Stimulated activated CD4-positive, alpha-beta T cell treated with anti-CD3 and anti-CD28 coated beads, Interleukin-12 subunit alpha, Interleukin-12 subunit beta, amount 100 ng/mL, for 48 hours (primary cell): ENCODE measurements at regions not wholly inside any gene's neighbourhood (a gene's known extent, or its start where the extent isn't known, plus 50 kb on each side); places are given as distances from the start of the nearest gene placed in this dataset.

Experiments
- DNase-seq, 3 donors: peaks; one replicate each; pipeline ENCODE4 v3.0.0-alpha.2; 2020; ENCODE audit warnings: low read depth in 2 of 3, low spot score in 1 of 3

DNA sequence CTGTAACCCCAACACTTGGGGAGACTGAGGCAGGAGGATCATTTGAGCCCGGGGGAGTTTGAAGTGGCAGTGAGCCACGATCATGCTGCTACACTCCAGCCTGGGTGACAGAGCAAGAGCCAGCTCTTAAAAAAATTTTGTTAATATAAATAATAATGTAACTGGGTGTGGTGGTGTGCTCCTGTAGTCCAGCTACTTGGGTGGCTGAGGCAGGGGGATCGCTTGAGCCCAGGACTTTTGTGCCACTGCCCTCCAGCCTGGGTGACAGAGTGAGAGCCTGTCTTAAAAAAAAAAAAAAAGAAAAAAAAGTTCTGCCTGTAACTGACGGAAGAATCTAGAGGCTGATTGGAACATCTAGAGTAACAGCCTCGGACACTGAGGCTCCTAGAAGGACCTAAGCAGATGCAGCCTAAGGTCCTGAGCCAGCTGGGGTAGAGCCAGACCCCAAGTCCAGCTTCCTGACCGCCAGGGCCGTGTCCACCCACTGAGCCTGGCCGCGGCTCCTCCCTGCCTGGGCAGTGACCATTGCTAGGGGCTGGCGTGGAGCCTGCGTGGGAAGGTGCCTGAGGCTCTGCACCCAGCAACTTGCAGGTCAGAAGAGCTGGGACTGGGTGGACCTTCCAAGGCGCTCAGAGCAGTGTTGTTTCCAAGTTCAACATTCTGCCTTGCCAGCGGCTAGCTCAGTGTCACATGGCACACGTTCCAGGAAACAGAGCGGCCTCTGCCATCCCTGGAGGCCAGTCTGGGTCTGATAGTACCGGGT is 209.4 kb upstream of the CIBAR2 start:
- DNase-seq: no peak

DNA sequence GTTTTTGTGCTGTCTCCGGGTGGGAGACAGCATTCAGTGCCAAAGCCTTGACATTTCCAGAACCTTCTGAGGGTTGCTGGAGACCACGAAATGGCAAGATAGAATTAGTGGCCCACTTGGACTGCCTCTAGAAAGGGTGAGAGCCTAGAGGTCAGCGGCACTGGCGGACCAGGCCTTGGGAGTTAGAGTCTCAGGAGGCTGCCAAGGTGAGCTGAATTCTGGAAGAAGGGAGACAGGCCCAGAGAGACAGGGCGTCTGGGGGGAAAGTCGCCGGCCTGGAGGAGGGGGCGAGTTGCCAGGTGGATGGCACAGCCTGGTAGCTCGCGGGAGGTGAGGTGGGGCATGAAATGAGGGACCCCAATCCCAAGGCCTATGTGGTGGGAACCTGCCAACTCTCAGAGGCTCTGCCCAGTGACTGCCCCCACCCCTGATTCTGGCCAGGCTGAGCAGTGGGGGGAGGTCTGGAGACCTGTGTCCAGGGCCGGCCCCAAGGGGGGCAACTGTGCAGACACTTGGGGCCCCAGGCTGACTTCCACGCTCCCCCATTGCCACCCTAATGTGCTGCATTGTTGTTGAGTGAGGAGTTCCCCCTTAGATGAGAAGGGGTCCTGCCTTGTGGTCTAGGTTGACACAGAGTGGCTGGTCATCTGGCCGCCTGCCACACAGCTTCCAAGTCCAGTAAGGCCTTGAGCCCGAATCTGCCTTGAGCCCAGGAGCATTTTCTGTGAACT is 211.1 kb upstream of the CIBAR2 start:
- DNase-seq: no peak

DNA sequence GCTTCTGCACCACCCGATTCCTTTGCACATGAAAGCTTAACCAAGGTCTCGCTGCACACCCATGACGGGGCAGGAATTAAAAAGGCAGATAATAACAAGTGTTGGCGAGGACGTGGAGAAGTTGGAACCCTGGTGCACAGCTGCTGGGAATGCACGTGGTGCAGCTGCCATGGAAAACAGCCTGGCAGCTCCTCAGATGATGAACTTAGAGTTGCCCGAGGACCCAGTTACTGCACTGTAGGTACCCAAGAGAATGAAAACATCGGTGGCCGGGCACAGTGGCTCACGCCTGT is 211.6 kb upstream of the CIBAR2 start:
- DNase-seq: no peak

DNA sequence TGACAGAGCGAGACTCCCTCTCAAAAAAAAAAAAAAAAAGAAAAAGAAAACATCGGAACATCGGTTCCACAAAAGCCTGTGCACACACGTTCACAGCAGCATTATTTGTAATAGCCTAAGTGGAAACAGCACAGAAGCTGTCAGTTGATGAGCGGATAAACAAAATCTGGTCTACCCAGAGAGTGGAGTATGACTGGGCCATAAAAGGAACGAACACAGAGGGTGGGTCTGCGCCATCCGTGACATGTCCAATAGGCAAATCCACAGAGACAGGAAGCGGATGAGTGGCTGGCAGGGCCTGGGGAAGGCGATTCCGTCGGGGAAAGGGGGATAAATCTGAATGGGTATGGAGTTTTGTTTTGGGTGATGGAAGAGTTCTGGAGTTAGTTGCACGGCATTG is 212.2 kb upstream of the CIBAR2 start:
- DNase-seq: no peak

DNA sequence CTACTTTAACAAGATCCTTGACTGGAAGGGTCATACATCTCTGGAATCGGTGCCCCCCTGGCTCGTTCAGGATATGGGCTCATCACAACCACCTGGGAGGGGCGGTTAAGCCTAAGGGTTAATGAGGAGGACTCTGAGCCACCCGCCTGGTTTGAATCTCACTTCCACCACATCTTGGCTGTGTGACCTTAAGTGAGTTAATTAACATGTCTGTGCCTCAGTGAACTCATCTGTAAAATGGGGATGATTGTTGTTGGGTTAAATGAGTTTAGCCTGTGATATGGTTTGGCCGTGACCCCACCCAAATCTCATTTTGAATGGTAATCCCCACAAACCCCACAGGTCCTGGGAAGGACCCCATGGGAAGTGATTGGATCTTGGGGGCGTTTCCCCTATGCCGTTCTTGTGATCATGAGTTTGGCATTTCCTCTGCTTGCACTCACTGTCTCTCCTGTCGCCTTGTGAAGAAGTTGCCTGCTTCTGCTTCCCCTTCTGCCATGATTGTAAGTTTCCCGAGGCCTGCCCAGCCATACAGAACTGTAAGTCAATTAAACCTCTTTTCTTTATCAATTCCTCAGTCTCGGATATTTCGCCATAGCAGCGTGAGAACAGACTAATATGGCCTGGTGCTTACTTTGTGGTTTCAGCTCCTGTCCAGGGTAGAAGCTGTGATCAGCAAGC is 214.0 kb upstream of the CIBAR2 start:
- no peak for DNase-seq

DNA sequence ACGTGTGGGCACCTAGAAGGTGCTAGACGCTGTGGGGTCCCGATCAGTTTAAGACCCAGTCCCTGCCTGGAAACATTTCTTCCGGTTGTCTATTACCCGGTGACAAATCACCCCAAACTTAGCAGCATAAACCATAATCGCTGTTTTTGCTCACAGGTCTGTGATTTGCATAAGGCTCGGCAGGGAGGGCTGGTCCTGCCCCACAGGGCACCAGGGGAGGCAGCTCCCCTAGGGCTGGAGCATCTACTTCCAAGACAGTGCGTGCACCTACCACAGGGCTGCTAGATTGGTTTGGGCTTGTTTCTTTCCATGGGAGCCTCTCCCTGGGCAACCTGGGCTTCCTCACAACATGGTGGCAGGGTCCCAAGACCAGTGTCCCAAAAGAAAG is 214.5 kb upstream of the CIBAR2 start:
- no peak for DNase-seq

DNA sequence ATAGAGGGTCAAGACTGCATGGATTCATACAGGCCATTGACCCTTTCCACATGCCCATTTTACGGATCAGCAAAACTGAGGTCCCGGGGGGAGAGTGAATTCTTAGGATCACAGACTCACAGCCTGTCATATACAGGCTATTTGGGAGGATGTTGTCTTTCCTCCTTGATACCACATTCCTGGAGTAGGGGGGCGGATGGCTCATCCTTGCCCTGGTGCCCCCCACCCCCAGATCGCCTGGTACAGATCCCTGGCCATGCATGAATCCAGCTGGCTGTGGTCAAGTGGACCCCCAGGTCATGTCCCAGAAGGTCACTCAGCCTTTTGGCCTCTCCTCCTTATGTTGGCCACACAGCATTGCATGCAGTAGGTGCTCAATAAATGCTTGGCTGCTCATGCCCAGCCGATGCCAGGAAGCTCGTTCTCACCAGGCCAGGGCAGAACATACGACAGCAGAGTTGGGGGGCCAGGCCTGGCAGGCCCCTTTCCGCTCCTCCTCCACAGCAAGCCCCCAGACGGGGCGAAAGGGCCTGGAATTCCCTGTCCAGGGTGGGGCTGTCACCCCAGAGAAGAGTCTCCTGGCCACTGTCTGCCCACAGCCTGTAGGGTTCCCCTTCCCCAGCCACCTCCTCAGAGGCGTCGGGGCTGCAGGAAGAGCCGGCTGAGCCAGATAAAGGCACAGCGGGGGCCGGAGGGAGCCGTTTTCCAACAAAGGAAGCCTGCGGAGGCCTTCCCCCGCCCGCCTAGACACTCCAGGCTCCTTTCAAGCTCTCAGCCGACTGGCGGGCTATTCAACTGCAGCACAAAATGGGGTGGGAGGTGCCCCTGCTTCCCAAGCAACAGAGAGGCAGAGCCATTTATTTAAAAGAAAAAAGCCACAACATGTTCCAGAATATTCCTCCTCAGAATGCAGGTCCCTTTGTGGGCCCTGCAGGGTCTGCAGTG is 215.7 kb upstream of the CIBAR2 start:
- DNase-seq: no peak

DNA sequence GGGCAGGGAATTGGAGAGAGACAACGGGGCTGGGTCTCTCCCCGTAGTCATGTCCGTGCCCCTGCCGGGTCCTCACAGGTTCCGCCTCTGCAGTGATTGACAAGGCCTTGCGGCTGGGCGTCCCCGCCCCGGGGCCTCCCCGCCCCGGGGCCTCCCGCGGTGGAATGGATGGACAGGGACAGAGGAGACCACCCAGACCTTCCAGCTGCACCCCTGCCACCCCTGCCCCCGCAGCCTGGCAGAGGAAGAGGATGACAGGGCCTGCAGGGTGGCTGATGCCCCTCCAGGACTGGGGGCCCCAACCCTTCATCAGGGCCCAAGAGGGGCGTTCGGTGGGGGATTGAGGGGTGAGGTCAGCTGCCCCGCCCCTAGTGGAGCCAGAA is 216.4 kb upstream of the CIBAR2 start:
- no peak for DNase-seq

DNA sequence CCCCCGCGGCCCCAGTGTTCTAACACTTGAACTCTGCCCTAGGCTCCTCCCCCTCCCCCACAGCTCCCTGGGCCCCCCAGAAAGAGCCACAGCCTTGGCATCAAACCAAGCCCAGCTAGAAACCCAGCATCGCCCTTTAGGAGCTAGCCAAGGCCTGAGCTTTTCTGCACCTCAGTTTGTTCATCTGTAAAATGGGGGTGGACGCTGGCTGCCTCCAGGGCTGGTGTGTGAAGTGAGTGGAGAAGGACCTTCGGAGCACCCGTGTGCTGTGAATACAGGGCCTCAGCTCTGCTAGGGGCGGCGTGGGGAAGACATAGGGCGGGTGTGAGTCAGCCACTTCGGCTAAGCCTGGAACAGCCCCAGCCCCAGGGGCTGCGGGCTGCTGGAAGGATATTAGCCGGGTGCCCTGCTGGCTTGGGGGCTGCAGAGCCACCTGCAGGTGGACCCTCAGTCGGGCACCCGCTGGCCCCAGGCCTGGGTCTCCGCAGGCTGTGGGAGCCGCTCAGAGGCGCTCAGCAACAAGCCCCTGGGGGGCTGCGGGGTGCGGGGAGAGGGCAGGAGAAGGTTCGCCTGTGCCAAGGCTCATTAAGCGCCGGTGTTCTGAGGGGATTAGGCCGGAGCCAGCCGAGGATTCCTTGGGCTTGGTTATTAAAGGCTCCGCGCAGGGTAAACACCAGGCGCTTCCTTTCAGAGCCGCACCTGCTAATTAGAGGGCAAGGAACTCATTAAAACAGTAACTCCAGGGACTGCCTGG is 217.0 kb upstream of the CIBAR2 start:
- no peak for DNase-seq

DNA sequence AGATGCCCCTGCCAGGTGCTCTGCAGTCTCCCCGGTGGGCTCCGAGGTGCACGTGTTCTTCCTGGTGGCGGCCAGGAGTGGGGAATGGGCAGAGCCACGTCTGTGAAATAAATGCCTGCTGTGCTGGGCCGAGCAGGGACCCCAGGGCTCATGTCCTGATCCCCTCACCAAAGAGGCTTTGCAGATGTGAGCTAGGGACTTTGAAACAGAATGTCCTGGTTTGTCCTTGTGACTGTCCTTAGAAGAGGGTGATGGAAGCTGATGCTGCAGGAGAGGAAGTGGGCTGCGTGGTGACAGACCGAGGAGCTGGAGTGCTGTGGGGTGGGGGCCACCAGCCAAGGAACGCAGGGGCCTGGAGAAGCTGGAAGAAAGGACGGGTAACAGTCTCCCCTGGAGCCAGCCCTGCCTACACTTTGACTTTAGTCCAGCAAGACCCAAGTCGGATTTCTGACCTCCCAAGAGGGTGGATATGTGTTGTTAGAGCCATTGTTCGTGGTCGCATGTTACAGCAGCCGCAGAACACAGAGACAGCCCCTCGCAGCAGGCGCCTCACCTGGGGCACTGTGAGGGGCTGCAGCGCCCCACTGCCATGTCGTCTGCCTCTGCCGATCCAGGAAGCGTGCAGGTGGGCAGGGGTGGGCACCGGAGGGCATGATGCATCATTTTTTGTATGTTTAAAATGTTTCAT is 217.9 kb upstream of the CIBAR2 start:
- DNase-seq: no peak

DNA sequence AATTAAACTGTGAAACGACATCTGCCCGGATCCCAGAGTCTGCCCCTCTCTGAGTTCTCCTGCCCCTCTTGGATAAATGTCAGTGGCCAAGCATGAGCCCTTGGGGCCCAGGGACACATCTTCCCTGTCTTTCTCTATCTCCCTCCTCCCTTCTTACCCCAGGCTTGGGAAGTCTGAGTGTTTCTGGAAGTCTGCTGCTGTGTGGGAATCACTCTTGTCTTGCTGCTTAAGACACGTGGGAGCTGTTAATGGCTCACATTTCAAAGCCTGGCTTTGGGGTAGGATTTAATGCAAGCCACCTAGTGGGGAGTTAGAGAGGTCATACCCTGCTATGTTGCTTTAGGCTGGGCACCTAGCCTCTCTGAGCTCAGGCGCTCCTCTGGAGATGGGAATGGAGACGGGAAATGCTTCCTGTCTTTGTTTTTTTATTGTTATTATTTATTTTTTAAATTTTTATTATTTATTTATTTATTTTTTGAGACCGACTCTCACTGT is 218.5 kb upstream of the CIBAR2 start:
- no peak for DNase-seq

DNA sequence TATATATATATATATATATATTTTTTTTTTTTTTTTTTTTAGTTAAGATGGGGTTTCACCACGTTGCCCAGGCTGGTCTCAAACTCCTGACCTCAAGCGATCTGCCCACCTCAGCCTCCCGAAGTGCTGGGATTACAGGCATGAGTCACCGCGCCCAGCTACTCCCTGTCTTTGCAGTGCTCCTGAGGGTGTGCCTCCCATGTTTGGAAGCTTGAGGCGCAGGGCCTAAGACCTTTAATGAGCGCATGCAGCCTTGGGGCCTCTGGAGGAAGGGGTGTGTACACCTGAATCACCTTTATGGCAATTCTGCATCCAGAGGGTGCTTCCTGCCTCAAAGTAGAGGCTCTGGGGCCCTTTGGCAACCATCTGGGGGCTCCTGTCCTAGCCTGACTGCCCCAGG is 219.4 kb upstream of the CIBAR2 start:
- no peak for DNase-seq

DNA sequence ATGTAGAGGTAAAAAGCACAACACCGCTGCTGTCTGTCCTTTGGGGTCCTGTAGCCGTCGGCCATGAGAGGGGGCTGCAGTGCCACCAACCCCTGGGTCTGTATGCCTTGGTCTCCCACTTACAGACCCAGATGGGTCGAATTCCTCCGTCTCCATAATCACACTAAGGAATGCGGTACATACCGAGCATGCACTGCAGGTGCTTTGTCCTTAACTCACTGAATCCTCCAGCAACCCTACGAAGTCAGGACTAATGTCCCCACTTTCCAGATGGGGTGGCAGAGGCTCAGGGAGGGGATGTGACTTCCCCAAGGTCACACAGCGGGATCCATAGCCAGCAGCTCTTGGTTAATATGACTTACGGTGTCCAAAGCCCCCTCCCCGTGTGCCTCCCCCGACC is 219.9 kb upstream of the CIBAR2 start:
- DNase-seq: no peak

DNA sequence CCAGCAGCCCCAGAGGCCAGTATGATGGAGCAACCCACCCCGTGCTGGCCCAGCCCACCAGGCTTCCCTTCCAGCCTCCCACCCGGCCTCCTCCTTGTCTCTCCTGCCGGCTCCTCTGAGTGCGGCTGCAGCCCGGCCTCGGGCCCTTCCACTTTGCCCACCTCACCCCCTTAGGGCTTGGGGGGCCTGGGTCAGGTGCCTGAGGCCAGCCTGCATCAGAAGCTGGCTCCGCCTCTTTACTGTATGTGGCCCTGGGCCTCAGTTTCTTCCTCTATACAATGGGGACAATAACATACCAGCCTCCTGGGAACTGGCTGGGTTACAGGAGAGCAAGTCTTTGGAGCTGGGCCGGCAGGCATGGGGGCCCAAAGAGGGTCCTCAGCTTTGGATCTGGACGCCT is 221.1 kb upstream of the CIBAR2 start:
- no peak for DNase-seq

DNA sequence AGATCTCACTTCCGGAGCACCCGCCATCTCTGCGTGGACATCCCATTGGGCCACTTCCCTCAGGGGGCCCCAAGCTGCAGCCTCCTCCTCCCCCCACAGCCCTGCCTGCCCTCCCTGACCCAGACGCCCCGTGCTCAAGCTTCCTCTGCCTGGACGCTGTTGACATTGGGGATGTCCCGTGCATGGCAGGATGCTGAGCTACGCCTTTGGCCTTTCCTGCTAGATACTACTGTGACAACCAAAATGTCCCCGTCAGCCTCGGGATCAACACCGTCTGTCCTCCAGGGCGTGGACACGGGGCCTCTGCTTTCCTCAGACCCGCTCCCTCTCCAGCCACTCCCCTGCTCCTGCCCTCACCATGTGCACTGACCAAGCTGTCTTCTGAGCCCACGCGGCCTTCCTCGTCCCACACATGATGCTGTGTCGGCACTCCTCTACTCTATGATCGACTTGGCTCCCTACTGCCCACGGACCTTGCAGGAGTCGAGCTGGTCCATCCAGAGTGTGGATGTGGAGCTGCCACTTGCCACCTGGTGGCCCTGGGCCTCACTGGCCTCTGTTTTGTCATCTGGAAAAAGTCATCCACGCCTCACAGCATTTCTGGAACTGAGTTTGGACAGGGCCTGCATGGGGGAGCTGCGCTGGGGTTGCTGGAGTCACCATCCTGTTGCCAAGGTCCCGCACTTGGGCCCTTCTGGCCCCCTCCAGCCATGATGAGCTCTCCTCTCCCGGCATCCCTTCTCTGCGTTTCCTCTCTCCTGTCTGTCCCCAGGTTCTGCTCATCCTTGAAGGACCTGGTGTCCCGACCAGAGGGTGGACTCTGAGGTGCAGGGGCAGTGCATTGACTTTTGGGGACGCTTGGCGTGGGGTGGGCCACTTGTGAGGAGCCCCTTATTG is 221.7 kb upstream of the CIBAR2 start:
- DNase-seq: no peak

DNA sequence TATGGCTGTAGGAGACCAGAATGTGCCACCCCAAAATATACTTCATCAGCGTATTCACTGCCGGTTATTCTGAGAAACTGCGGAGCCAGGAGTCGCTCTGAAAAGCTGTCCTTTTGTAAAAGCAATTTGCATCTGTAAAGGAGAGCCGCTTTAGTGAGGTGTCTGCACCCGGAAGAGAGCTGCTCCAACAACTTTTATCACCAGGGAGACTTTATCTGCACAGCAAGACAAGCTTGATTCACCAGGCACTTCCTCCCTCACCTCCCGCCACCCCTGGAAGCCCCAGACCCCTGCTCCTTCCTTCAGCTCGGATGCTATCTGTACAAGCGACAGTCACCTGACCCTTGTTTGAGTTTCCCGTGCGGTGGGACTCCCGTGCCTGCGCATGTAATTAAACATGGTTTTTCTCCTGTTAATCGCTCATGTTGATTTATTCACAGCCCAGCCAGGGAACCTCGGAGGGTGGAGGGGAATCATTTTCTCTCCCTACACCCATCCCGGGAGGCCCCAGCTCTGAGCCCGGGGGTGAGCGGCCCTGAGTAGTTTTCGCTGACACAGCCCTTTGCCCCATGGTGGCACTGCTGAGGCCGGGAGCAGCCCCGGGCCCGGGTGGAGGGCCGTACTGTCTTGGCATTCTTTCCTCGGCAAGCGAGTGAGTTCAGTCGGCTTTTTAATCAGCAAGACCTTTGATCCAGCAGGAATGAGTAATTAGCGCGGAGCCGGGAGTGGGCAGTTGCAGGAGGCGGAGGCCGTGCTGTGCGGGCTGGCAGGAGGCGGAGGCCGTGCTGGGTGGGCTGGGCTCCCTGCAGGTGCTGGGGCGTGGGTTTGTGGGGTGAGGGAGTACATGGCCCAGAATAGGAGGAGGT is 222.7 kb upstream of the CIBAR2 start:
- DNase-seq: no peak

DNA sequence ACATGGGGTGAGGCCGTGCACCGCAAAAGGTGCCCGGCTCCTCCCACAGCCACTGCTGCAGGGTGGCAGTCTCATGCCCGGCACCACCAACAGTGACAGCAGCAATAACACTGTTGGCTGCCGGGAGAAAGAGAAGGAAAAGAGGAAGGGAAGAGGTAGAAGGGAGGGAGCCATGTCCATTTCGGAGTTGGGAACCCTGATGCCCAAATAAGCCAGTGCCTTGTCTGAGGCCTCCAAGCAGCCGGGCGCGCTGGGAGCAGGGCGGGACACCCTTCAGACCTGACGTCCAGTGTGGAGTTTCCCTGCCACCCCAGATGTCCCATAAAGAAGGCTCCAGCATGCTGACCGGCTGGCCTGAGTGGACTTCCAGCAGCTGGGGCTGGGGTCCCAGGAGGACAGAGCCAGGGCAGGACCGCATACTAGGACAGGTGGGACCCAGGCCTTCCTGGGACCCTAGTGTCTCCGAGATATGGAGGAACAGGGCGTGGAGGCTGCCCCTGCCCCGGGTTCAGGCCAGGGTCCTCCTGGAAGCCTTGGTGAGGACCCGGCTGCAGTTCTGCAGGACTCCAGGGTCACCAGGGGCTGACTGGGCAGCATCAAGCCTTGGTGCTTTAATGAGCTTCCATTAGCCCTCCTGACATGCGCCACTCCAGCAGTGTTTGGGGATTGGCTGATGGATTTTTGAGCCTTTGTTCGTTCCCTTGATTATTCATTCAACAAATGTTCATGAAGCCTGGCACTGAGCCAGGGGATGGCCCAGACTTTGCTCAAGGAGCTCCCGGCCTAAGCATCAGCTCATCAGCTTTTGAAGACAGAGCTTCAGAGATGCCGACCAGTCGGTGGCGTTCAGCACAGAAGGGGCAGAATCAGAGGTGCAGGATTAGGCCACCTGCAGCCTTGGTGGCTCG is 223.6 kb upstream of the CIBAR2 start:
- DNase-seq: no peak
